LNCAP (cell line): ENCODE measurements at regions not wholly inside any gene's neighbourhood (a gene's known extent, or its start where the extent isn't known, plus 50 kb on each side); places are given as distances from the start of the nearest gene placed in this dataset.

ENCODE experiments used
- TF ChIP-seq, protein P1 (sequence below): fragments of 450-650 bp; IDR thresholded peaks from 2 replicates; pipeline ENCODE4 v1.5.1; 2017; ENCODE audit warnings: mild to moderate bottlenecking

DNA sequence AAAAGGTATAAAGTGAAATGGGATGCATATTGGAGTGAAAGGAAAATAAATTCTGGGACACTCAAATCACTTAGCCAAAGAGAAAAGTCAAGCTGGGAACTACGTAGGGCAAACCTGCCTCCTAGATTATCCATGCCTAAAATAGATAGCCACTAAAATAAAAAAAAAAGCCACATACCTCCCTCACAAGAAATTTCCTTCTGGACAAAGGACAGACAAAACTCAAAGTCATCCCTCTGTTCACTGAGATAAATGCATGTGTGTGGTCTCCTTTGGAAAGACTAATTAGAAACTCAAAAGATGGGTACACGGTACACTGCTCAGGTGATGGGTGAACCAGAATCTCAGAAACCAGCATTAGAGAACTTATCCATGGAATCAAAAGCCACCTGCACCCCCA, 65.2 kb upstream of the MME start:
- TF ChIP-seq, protein P1, sequence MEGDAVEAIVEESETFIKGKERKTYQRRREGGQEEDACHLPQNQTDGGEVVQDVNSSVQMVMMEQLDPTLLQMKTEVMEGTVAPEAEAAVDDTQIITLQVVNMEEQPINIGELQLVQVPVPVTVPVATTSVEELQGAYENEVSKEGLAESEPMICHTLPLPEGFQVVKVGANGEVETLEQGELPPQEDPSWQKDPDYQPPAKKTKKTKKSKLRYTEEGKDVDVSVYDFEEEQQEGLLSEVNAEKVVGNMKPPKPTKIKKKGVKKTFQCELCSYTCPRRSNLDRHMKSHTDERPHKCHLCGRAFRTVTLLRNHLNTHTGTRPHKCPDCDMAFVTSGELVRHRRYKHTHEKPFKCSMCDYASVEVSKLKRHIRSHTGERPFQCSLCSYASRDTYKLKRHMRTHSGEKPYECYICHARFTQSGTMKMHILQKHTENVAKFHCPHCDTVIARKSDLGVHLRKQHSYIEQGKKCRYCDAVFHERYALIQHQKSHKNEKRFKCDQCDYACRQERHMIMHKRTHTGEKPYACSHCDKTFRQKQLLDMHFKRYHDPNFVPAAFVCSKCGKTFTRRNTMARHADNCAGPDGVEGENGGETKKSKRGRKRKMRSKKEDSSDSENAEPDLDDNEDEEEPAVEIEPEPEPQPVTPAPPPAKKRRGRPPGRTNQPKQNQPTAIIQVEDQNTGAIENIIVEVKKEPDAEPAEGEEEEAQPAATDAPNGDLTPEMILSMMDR = no peak

- TF ChIP-seq, protein P1 = no peak
Observed at GRCh38 chr3:155013427-155013826, 66.7 kb upstream of the MME start.

GRCh38 chr3:155012584-155012983, 67.5 kb upstream of the MME start:
- TF ChIP-seq, protein P1 = no peak; the same call in 1 of the 2 replicates

DNA sequence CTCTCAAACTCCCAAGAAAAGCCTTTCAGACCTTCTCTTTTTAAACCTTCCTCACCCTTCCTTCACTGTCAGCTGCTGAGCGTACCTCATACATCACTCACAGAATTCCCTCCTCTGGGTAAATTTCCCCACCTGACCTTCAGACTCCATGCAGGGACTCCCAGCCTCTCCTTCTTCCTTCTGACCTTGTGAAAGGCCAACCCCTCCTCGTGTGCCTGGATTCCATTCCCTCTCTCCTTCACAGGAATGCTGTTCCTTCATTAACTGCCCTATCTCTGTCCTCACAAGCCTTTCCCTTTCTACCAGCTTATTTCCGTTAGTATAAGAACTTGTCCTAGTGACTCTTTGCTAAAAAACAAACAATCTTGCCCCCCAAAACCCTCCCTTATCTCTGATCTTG, 69.7 kb upstream of the MME start:
- TF ChIP-seq, protein P1 = no peak

- TF ChIP-seq, protein P1 = no peak
Observed at GRCh38 chr3:155009217-155009616, 70.9 kb upstream of the MME start.

DNA sequence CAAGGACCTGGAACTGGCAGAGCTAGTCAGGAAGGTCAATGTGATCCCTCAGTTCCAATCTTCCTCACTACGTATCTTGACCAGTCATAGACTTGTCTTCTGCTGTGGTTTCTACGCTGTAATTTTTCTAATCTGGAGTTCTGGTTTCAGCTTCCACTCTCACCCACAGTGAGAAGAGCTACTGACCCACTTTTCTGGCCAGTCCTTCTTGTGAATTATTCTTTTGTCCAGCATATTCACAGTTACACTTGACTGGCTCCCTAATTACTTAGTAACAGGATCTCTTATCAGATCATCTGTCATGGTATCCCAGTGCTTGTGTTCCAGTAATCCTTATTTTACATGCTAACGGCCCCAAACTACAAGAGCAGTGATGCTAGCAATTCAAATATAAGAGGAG, 72.4 kb upstream of the MME start:
- TF ChIP-seq, protein P1 = no peak

- TF ChIP-seq, protein P1 = no peak
Observed at GRCh38 chr3:155001289-155002010, 78.7 kb upstream of the MME start.

DNA sequence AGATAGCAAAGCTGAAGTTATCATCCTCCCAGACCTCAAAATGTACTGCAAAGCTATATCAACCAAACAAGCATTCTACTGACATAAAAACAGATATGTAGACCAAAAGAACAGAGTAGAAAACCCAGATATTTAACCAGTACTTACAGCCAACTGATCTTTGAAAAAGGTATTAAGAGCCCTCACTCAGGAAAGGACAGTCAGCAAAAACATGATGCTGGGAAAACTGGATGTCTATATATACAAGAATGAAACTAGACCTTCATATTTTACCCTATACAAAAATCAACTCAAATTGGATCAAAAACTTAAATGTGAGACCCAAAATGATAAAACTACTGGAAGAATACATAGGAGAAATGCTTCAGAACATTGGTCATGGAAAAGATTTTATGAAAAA, 87.5 kb upstream of the MME start:
- TF ChIP-seq, protein P1 = no peak
